Uterus (tissue), 3 donors: ENCODE measurements at regions not wholly inside any gene's neighbourhood (a gene's known extent, or its start where the extent isn't known, plus 50 kb on each side); places are given as distances from the start of the nearest gene placed in this dataset.

ENCODE experiments used
- DNase-seq, 2 donors: peaks; one replicate each; pipeline ENCODE4 v3.0.0-alpha.2; 2019 to 2020
- H3K27ac ChIP-seq, 2 donors: fragments of 200-600 bp; sonication (generic); 1 replicate in 1 of 2; 2 replicates in 1 of 2; pipeline ENCODE4 v1.5.1; 2016 to 2018
- H3K27me3 ChIP-seq, 2 donors: fragments of 200-600 bp; sonication (generic); one replicate each; pipeline ENCODE4 v1.5.1; 2018 to 2019; ENCODE audit warnings: control low read depth in 1 of 2
- H3K36me3 ChIP-seq, 2 donors: fragments of 200-600 bp; sonication (generic); one replicate each; pipeline ENCODE4 v1.5.1; 2019; ENCODE audit warnings: control low read depth in 1 of 2
- H3K4me1 ChIP-seq, 2 donors: fragments of 200-600 bp; sonication (generic); one replicate each; pipeline ENCODE4 v1.5.1; 2018 to 2019; ENCODE audit warnings: control low read depth in 1 of 2
- H3K4me3 ChIP-seq, 2 donors: fragments of 200-600 bp; sonication (generic); 1 replicate in 1 of 2; 2 replicates in 1 of 2; pipeline ENCODE4 v1.5.1; 2018 to 2019; ENCODE audit warnings: mild to moderate bottlenecking in 1 of 2
- H3K9me3 ChIP-seq, 2 donors: fragments of 200-600 bp; sonication (generic); one replicate each; pipeline ENCODE4 v1.5.1; 2019; ENCODE audit warnings: control low read depth in 1 of 2
- CTCF ChIP-seq, 4 experiments: fragments of 200-600 bp in 2 of 4; fragments of 450-650 bp in 2 of 4; sonication (generic) in 2 of 4; IDR thresholded peaks; one replicate each; pipeline ENCODE4 v1.5.1; 2016 to 2019; ENCODE audit warnings: antibody characterized with exemption in 4 of 4, mild to moderate bottlenecking in 2 of 4, moderate library complexity in 1 of 4
- POLR2A ChIP-seq, 2 donors: fragments of 450-650 bp; IDR thresholded peaks; one replicate each; pipeline ENCODE4 v1.6.1; 2016; ENCODE audit warnings: antibody characterized with exemption in 2 of 2, mild to moderate bottlenecking in 1 of 2, moderate library complexity in 1 of 2
- intact Hi-C: fragments of 100-400 bp; cut with DNase I; formaldehyde crosslinking; loops from one replicate; pipeline ENCODE4 v1.15.1; 2023; ENCODE audit warnings: low total_unique reads
- donor health status: DM: yes; HTN: yes; CAD: no.

GRCh38 chr14:84704601-84705000 lies 825.3 kb upstream of the FLRT2 start:
- TF ChIP-seq POLR2A (IDR thresholded peaks at IDR 0.05): no peak
- no peak for TF ChIP-seq CTCF (IDR thresholded peaks at IDR 0.05)
- Histone ChIP-seq H3K9me3 (no peaks in the 10 kb centered on the region), H3K36me3 (no peaks in the 10 kb centered on the region), H3K27me3 (no peaks in the 10 kb centered on the region), H3K4me3 (no peak overlapping the region), H3K4me1 (no peaks in the 10 kb centered on the region), H3K27ac (no peak overlapping the region)
- no peak for DNase-seq
- intact Hi-C loops: no loop called here

GRCh38 chr14:84707830-84708229 lies 822.1 kb upstream of the FLRT2 start:
- Histone ChIP-seq H3K27ac (no peak overlapping the region), H3K4me1 (no peaks in the 10 kb centered on the region), H3K36me3 (no peaks in the 10 kb centered on the region), H3K9me3 (no peaks in the 10 kb centered on the region), H3K4me3 (no peak overlapping the region), H3K27me3 (no peaks in the 10 kb centered on the region)
- TF ChIP-seq POLR2A (IDR thresholded peaks at IDR 0.05): no peak
- no peak for TF ChIP-seq CTCF (IDR thresholded peaks at IDR 0.05)
- intact Hi-C loops: no loop called here
- DNase-seq: no peak

DNA sequence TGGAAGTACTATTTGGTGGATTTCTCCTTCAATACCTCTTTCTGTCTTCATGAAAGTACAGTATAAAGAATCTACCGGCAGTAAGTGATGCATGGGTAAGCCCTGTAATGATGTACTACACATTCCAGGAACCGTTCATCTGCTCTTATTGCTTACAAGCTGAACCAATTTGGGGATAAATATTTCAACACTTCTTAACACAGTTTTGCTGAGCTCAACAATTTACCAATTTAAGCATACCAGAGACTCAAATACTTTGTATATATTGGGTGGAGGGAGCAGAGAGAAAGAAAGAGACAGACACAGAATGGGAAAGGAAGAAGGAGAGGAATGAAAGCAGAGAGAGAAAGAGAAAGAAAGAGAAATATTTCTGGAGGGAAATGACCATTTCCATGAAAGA lies 821.1 kb upstream of the FLRT2 start:
- Histone ChIP-seq H3K27ac (no peak overlapping the region), H3K27me3 (no peaks in the 10 kb centered on the region), H3K4me1 (no peaks in the 10 kb centered on the region), H3K9me3 (no peaks in the 10 kb centered on the region), H3K4me3 (no peak overlapping the region), H3K36me3 (no peaks in the 10 kb centered on the region)
- DNase-seq: no peak
- TF ChIP-seq CTCF (IDR thresholded peaks at IDR 0.05) (no peak), POLR2A (IDR thresholded peaks at IDR 0.05) (no peak)
- intact Hi-C loops: no loop called here

DNA sequence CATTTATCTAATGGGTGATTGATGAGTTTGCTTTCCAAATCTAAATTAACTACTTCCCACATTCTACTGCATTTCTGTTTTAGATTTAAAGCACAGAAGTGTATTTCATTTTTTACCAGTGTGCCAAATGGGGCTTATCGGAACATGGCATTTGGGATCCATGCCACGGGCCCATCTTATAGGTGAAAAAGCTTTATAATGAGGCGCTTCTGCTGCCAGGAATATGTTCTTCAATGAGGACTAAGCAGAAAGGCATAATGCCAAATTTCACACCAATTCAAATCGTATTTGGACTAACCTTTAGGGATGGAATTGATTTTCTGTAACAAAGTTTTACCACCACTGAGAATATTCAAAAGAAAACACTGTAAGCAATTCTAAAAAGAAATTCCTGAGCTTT lies 803.5 kb upstream of the FLRT2 start:
- no peaks in the 10 kb centered on the region for H3K36me3 ChIP-seq
- no peak for TF ChIP-seq CTCF (IDR thresholded peaks at IDR 0.05)
- TF ChIP-seq POLR2A (IDR thresholded peaks at IDR 0.05): no peak
- no peaks in the 10 kb centered on the region for H3K9me3 ChIP-seq
- no peak overlapping the region for H3K27ac ChIP-seq
- intact Hi-C loops: no loop called here
- no peaks in the 10 kb centered on the region for H3K27me3 ChIP-seq
- H3K4me1 ChIP-seq: no peaks in the 10 kb centered on the region
- H3K4me3 ChIP-seq: no peak overlapping the region
- DNase-seq: no peak

GRCh38 chr14:84749191-84749955 lies 780.6 kb upstream of the FLRT2 start:
- intact Hi-C loops: no loop called here
- DNase-seq: no peak
- no peaks in the 10 kb centered on the region for H3K4me1 ChIP-seq
- H3K36me3 ChIP-seq: no peaks in the 10 kb centered on the region
- H3K9me3 ChIP-seq: no peaks in the 10 kb centered on the region
- no peak overlapping the region for H3K27ac ChIP-seq
- H3K27me3 ChIP-seq: no peaks in the 10 kb centered on the region
- no peak overlapping the region for H3K4me3 ChIP-seq
- TF ChIP-seq POLR2A (IDR thresholded peaks at IDR 0.05) (no peak), CTCF (IDR thresholded peaks at IDR 0.05) (no peak)
